Vagina (tissue), 2 donors: ENCODE measurements at regions not wholly inside any gene's neighbourhood (a gene's known extent, or its start where the extent isn't known, plus 50 kb on each side); places are given as distances from the start of the nearest gene placed in this dataset.

ENCODE experiments used
- POLR2A ChIP-seq, 2 donors: fragments of 450-650 bp; IDR thresholded peaks; one replicate each; pipeline ENCODE4 v1.6.1; 2017; ENCODE audit warnings: antibody characterized with exemption in 2 of 2, mild to moderate bottlenecking in 2 of 2, moderate library complexity in 2 of 2
- POLR2AphosphoS5 ChIP-seq, 2 donors: sonication (generic); formaldehyde crosslinking; IDR thresholded peaks; one replicate each; pipeline ENCODE4 v1.9.0; 2017; ENCODE audit warnings: antibody characterized with exemption in 2 of 2, mild to moderate bottlenecking in 2 of 2, low read depth in 1 of 2; ENCODE audit not compliant: insufficient read depth in 1 of 2
- TF ChIP-seq, protein P1 (sequence below), 3 experiments: fragments of 450-650 bp in 2 of 3; fragments of 200-600 bp in 1 of 3; sonication (generic) in 1 of 3; IDR thresholded peaks; one replicate each; pipeline ENCODE4 v1.5.1; 2017 to 2019; ENCODE audit warnings: antibody characterized with exemption in 3 of 3, mild to moderate bottlenecking in 2 of 3, moderate library complexity in 2 of 3

GRCh38 chr4:29309050-29309449 lies 1411.1 kb upstream of the PCDH7 start:
- TF ChIP-seq POLR2AphosphoS5 (IDR thresholded peaks at IDR 0.05; ENCODE audit: insufficient read depth in 1 of 2, low read depth in 1 of 2) (no peak), POLR2A (IDR thresholded peaks at IDR 0.05) (no peak)
- TF ChIP-seq, protein P1, sequence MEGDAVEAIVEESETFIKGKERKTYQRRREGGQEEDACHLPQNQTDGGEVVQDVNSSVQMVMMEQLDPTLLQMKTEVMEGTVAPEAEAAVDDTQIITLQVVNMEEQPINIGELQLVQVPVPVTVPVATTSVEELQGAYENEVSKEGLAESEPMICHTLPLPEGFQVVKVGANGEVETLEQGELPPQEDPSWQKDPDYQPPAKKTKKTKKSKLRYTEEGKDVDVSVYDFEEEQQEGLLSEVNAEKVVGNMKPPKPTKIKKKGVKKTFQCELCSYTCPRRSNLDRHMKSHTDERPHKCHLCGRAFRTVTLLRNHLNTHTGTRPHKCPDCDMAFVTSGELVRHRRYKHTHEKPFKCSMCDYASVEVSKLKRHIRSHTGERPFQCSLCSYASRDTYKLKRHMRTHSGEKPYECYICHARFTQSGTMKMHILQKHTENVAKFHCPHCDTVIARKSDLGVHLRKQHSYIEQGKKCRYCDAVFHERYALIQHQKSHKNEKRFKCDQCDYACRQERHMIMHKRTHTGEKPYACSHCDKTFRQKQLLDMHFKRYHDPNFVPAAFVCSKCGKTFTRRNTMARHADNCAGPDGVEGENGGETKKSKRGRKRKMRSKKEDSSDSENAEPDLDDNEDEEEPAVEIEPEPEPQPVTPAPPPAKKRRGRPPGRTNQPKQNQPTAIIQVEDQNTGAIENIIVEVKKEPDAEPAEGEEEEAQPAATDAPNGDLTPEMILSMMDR (IDR thresholded peaks at IDR 0.05), result no peak
